ENCODE measurements at regions not wholly inside any gene's neighbourhood (a gene's known extent, or its start where the extent isn't known, plus 50 kb on each side); places are given as distances from the start of the nearest gene placed in this dataset.

- TF ChIP-seq CCAR2 (IDR thresholded peaks at IDR 0.05; ENCODE audit: low read depth, low read length): no peak
- no peak for TF ChIP-seq BCLAF1 (IDR thresholded peaks at IDR 0.05; ENCODE audit: borderline replicate concordance in 1 of 2, control insufficient read depth in 1 of 2, low read depth in 2 of 2, low read length in 1 of 2)
- peak; percentile 68 to 82; a peak in 3 of 4 replicates for TF ChIP-seq KDM1A (IDR thresholded peaks at IDR 0.05)
- no peak; the same call in 1 of the 2 replicates for TF ChIP-seq MGA (IDR thresholded peaks at IDR 0.05)
- no peak for TF ChIP-seq MAFK (IDR thresholded peaks at IDR 0.05; ENCODE audit: low read length)
- TF ChIP-seq SREBF2 (CRISPR knock-in tag; IDR thresholded peaks at IDR 0.05): no peak
- no peak for TF ChIP-seq SAP30 (IDR thresholded peaks at IDR 0.05; ENCODE audit: borderline replicate concordance, insufficient read depth, low read depth, low read length, poor library complexity, severe bottlenecking)
- no peak for TF ChIP-seq ZNF184 (CRISPR knock-in tag; IDR thresholded peaks at IDR 0.05)
- TF ChIP-seq NR4A1 (CRISPR knock-in tag; IDR thresholded peaks at IDR 0.05): no peak
- TF ChIP-seq NR4A1 (tag; IDR thresholded peaks at IDR 0.05): no peak
- TF ChIP-seq HDAC1 (IDR thresholded peaks at IDR 0.05): no peak
- no peak for TF ChIP-seq ETS2 (tag; IDR thresholded peaks at IDR 0.05; ENCODE audit: borderline replicate concordance, poor library complexity, severe bottlenecking)
Measured at GRCh38 chr5:42982107-42982622, 58.0 kb downstream of the ANXA2R start (continued).

All from K562 (cell line).